ENCODE measurements at regions not wholly inside any gene's neighbourhood (a gene's known extent, or its start where the extent isn't known, plus 50 kb on each side); places are given as distances from the start of the nearest gene placed in this dataset.

GRCh38 chr6:22362361-22362760 is 65.5 kb upstream of the PRL start:
- Histone ChIP-seq H3K9me2 (no peaks in the 10 kb centered on the region), H2AFZ (ENCODE audit: low read depth) (peak overlapping the region; percentile 13; the same call in 1 of the 2 replicates), H3K27ac (ENCODE audit: low read depth in 2 of 2, low read length in 1 of 2) (no peak overlapping the region), H3K9ac (no peak overlapping the region), H3K27me3 (ENCODE audit: insufficient read depth) (no peaks in the 10 kb centered on the region), H3K79me2 (ENCODE audit: insufficient read depth) (no peaks in the 10 kb centered on the region), H3K36me3 (replicated peaks in 1 of 2; ENCODE audit: control insufficient read depth in 1 of 2, insufficient read depth in 2 of 2, low read length in 1 of 2) (no peaks in the 10 kb centered on the region), H3K9me3 (no peaks in the 10 kb centered on the region), H3K4me3 (ENCODE audit: low read depth in 2 of 2, low read length in 1 of 2) (no peak overlapping the region), H4K20me1 (ENCODE audit: insufficient read depth) (no peaks in the 10 kb centered on the region), H3F3A (replicated peaks; ENCODE audit: insufficient read depth) (no peaks in the 10 kb centered on the region), H3K4me1 (ENCODE audit: control insufficient read depth in 1 of 2, insufficient read depth in 2 of 2, low read depth in 1 of 2, low read length in 1 of 2) (peaks cover 13 to 23% of the 10 kb centered on the region in 2 experiments; a peak in 3 of 4 replicates), H3K4me2 (no peak overlapping the region)
- TF ChIP-seq CTCF (IDR thresholded peaks at IDR 0.05) = no peak
- TF ChIP-seq POLR2AphosphoS5 (IDR thresholded peaks at IDR 0.05; ENCODE audit: low read depth, low read length) = no peak
- no peak for TF ChIP-seq USF1 (IDR thresholded peaks at IDR 0.05; ENCODE audit: borderline replicate concordance, low read depth)
- no peak for TF ChIP-seq SIN3A (IDR thresholded peaks at IDR 0.05; ENCODE audit: borderline replicate concordance, low read depth, low read length)
- TF ChIP-seq ELF1 (IDR thresholded peaks at IDR 0.05) = no peak
- no peak for TF ChIP-seq ZBTB33 (IDR thresholded peaks at IDR 0.05; ENCODE audit: borderline replicate concordance, low read depth)
- no peak for TF ChIP-seq TAF1 (IDR thresholded peaks at IDR 0.05; ENCODE audit: borderline replicate concordance, low read depth, low read length)
- no peak for TF ChIP-seq MXI1 (IDR thresholded peaks at IDR 0.05; ENCODE audit: low read depth, low read length)
- TF ChIP-seq RFX5 (IDR thresholded peaks at IDR 0.05; ENCODE audit: low read length) = no peak
- TF ChIP-seq MEF2A (IDR thresholded peaks at IDR 0.05; ENCODE audit: borderline replicate concordance, low read depth) = no peak
- no peak for TF ChIP-seq FOXM1 (IDR thresholded peaks at IDR 0.05; ENCODE audit: low read depth)
- no peak for TF ChIP-seq RXRA (IDR thresholded peaks at IDR 0.05; ENCODE audit: borderline replicate concordance, low read depth)
- WGBS (ENCODE audit: low lambda C conversion rate) = 66% methylated on average over 3 of the region's 3 CpGs
- DNase-seq = no peak
- POLR2A ChIA-PET = no interaction called here
- CTCF ChIA-PET = interaction anchor here (0.6 to 1.0 kb wide), 2 partner anchors 118 to 1722 kb away, joined by 3 read pairs; no protein-coding TSS in a partner anchor

GRCh38 chr6:22363166-22363713 is 66.4 kb upstream of the PRL start:
- Histone ChIP-seq H3K79me2 (ENCODE audit: insufficient read depth) (no peaks in the 10 kb centered on the region), H3K36me3 (replicated peaks in 1 of 2; ENCODE audit: control insufficient read depth in 1 of 2, insufficient read depth in 2 of 2, low read length in 1 of 2) (no peaks in the 10 kb centered on the region), H3K4me2 (0 out of 2 replicates have a peak overlapping the region, but pooled peaks have one; percentile 15), H2AFZ (ENCODE audit: low read depth) (0 out of 2 replicates have a peak overlapping the region, but pooled peaks have one; percentile 13), H3K9me2 (no peaks in the 10 kb centered on the region), H3K9ac (no peak overlapping the region), H3K4me1 (ENCODE audit: control insufficient read depth in 1 of 2, insufficient read depth in 2 of 2, low read depth in 1 of 2, low read length in 1 of 2) (peaks cover 11 to 23% of the 10 kb centered on the region in 2 experiments; a peak in 3 of 4 replicates), H4K20me1 (ENCODE audit: insufficient read depth) (no peaks in the 10 kb centered on the region), H3K4me3 (ENCODE audit: low read depth in 2 of 2, low read length in 1 of 2) (no peak overlapping the region), H3K27ac (ENCODE audit: low read depth in 2 of 2, low read length in 1 of 2) (no peak overlapping the region; a peak in 1 of 4 replicates), H3K9me3 (no peaks in the 10 kb centered on the region), H3K27me3 (ENCODE audit: insufficient read depth) (no peaks in the 10 kb centered on the region), H3F3A (replicated peaks; ENCODE audit: insufficient read depth) (no peaks in the 10 kb centered on the region)
- DNase-seq = no peak
- TF ChIP-seq EP300 (IDR thresholded peaks at IDR 0.05; ENCODE audit: borderline replicate concordance in 1 of 2, low read depth in 1 of 2, low read length in 1 of 2) (no peak), MAX (IDR thresholded peaks at IDR 0.05; ENCODE audit: low read depth) (no peak)
- ChIA-PET CTCF (interaction anchor here (0.6 kb wide), 1 partner anchor 1722 kb away, joined by 3 read pairs; no protein-coding TSS in a partner anchor), POLR2A (no interaction called here)
- 87% methylated on average over 1 of the region's 1 CpG for WGBS (ENCODE audit: low lambda C conversion rate)
